ENCODE measurements at regions not wholly inside any gene's neighbourhood (a gene's known extent, or its start where the extent isn't known, plus 50 kb on each side); places are given as distances from the start of the nearest gene placed in this dataset.

DNA sequence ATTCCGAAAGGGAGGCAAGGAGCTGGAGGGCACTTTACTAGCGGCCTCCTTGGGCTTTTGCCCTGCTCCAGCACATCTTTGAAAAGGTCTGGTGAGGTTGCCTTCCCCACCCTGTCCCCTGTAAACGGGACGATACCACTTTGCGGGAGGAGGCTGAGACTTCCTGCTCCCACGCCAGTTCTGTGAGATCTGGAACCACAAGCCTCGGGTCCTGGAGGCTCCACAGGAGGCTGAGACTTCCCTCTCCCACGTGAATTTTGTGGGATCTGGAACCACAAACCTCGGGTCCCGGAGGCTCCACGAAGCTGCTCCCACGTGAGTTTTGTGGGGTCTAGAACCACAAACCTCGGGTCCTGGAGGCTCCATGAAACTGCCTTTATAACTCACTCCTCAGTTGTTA, 209.3 kb downstream of the DLL1 start:
- TF ChIP-seq, protein P1, sequence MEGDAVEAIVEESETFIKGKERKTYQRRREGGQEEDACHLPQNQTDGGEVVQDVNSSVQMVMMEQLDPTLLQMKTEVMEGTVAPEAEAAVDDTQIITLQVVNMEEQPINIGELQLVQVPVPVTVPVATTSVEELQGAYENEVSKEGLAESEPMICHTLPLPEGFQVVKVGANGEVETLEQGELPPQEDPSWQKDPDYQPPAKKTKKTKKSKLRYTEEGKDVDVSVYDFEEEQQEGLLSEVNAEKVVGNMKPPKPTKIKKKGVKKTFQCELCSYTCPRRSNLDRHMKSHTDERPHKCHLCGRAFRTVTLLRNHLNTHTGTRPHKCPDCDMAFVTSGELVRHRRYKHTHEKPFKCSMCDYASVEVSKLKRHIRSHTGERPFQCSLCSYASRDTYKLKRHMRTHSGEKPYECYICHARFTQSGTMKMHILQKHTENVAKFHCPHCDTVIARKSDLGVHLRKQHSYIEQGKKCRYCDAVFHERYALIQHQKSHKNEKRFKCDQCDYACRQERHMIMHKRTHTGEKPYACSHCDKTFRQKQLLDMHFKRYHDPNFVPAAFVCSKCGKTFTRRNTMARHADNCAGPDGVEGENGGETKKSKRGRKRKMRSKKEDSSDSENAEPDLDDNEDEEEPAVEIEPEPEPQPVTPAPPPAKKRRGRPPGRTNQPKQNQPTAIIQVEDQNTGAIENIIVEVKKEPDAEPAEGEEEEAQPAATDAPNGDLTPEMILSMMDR (IDR thresholded peaks at IDR 0.05; ENCODE audit: extremely low read depth in 1 of 2, insufficient read depth in 1 of 2, low read depth in 1 of 2, low read length in 2 of 2), result no peak
- TF ChIP-seq POLR2A (IDR thresholded peaks at IDR 0.05; ENCODE audit: low read depth, low read length) (no peak), POLR2AphosphoS5 (IDR thresholded peaks at IDR 0.05; ENCODE audit: insufficient read depth, low read depth, low read length) (no peak), EZH2 (IDR thresholded peaks at IDR 0.05; ENCODE audit: borderline replicate concordance, low read depth, low read length, severe bottlenecking) (no peak), FOS (IDR thresholded peaks at IDR 0.05; ENCODE audit: borderline replicate concordance, insufficient read depth, low read length) (no peak), MYC (IDR thresholded peaks at IDR 0.05; ENCODE audit: low read depth, low read length) (no peak), JUN (IDR thresholded peaks at IDR 0.05; ENCODE audit: borderline replicate concordance, insufficient read depth, insufficient read length, low read depth) (no peak), GATA2 (IDR thresholded peaks at IDR 0.05; ENCODE audit: insufficient read depth, insufficient read length, low read depth, low read length) (no peak)
- TF ChIP-seq, protein P2, sequence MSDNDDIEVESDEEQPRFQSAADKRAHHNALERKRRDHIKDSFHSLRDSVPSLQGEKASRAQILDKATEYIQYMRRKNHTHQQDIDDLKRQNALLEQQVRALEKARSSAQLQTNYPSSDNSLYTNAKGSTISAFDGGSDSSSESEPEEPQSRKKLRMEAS (IDR thresholded peaks at IDR 0.05; ENCODE audit: insufficient read depth, insufficient read length), result no peak
